ENCODE measurements at regions not wholly inside any gene's neighbourhood (a gene's known extent, or its start where the extent isn't known, plus 50 kb on each side); places are given as distances from the start of the nearest gene placed in this dataset.

DNA sequence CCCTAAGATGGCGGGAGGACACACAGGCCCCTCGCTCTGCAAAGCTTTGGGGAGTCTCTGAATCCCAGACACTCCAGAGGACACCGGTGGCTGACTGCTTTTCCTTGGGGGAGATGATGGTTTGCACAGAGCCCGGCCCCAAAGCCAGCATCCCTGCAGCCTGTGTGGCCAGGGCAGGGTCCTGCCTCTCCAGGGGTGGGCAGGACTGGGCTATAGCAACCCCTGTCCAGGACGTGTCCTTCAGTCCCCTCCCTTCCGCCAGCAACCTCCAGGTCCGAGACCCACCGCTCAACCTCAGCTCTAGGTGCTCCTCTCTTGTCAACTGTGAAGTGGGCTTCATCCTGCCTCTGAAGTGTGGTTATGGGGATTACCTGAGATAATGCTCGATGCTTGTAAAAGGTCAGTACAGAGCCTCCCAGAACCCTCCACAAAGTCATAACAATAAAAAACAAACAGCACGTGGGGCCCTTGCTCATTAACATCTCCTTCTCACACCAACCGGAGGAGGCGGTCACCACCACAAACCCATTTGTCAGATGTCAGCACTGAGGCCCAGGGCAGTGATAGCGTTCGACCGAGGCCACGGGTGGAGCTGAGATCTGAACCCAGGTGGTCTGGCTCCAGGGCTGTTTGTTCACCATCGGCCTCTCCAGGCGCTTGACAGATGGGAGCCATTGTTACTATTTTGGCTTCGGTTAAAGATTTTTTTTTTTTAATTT lies 304.8 kb downstream of the IRF8 start:
- DNase-seq, result no peak

DNA sequence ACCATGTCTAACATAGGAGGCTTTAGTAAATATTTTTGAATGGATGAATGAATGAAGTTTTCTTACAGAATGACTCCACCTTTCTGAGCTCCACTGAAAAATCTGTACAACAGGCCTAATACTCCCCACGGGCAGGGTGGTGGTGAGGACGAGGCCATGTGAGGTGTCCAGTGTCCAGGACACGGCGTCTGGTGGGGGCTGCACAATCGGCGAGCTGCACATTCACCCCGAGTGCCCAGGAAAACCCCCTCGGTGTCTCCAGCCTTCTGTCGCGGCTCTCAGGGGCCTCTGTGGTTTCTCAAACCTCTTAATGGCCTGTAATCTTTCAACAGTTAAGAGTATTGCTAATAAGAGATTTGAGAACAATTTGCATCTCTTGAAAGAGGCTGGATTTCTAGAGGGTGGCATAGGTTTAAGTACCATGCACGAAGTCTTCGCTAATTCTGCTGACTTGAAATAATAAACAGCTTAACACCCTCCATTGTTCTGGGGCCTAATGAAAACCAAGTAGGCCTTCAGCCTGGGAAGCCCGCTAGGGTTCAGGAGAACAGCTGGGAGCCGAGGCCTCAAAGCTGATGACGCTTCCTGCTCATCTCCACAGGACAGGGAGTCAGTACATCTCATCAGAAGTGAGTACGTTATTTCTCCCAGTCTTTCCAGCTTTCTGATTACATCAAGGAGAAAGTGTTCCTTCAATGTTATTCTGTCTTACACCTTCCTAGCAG lies 304.6 kb upstream of the FOXF1 start:
- DNase-seq, result no peak

DNA sequence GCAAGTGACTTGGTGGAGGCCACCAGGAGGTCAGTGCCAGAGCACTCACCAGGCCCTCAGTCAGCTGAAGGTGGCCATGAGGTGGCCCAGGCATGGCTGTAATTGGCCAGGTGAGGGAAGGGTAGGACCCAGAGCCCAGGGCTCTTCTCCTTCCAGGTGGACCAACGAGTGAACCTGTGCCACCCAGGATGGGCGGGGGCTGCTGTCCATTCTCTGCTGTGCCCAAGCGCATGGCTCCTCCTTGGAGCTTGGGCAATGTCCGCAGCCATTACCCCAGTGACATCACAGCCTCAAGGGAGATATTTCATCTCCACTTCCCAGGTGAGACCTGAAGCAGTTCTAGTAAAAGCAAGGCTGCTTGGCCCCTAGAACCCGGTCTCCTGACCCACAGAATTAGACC lies 303.0 kb upstream of the FOXF1 start:
- no peak for DNase-seq

DNA sequence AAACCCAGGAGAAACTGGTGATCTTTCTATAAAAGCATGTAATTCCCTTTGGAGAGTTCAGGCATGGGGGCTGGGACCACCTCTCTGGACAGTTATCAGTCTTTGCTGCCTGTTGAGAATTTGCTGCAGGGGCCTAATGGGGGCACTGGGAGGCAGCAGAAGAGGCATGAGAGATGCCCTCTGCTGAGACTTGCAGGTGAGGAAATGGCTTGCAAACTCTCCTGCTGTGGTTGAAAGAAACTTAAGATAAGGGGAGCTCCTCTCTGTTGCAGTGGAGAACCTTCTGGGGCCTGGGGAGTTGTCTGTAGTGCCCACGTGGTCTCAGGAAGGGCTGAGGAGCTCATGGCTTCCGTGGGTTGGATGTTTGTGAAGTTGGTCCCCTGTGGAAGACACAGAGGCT lies 301.1 kb upstream of the FOXF1 start:
- DNase-seq, result no peak

DNA sequence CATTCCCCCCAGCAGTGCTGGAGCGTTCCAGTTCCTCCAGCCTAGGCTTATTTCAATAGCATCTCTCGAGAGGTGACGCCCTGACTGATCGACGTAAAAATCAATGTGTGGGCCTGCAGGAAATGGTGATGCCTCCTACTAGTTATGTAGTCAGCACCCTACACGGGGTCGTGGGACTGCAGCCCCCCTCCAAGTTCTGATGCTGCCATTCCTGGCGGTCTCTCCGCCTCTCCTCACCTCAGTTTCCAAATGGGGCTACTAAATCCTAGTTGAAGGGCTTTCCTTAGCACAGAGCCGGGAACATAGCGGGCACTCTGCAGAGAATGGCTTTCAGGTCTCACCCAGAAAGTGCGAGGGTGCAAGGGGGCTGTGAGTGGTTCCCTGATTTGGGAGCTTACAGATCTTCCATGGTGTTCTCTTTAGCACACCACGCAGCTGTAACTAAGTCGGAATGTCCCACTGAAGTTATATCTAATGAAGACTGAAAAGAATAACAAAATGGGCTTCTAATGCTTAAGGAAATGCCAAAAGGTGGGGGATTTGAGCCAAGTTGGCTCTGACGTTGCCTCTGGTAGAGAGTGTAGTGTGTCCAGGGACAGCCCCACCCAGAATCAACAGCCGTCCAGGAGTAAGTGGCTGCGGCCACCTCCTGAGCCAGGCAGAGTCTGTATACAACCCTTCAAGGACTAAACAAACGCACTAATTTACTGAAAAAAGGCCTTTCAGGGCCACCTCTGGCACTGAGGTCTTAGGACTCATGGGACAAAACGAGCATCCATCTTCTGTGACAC lies 299.7 kb upstream of the FOXF1 start:
- DNase-seq, result no peak

DNA sequence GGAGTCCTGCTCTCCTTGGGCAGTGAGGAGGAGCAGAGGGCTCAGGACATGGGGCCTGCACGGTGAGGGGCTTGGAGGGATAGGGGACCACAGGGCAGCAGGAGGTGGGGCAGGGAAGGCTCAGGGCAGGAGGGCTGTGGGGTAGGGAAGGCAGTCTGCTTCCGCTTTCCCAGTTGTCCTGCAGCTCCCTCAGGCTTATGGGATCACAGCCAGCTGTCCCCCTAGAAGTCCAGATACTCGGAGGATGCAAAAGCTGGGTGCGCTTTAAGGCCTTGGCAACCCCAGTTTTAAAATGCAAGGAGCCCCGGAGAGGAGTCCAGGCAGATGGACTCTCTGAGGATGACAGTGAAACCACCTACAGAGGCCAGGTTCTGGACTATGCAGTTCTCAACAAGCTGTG lies 299.1 kb upstream of the FOXF1 start:
- no peak for DNase-seq

DNA sequence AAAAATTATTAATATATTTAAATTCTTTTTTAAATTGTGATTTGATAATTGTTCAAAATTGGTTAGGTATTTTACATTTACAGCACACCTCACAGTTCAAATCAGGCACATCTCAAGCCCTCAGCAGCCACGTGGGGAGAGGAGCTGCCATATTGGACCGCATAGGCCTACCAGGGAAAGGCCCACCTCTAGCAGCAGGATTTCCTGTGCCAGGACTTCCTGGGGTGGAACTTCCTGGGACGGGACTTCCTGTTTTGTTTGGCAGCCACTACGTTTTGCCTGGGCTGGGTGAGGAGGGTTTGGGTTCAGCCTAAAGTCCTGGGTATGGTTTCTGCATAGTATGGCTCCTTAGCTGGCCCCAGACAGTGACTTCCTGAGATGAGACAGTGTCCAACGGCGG lies 298.5 kb upstream of the FOXF1 start:
- DNase-seq, result no peak

DNA sequence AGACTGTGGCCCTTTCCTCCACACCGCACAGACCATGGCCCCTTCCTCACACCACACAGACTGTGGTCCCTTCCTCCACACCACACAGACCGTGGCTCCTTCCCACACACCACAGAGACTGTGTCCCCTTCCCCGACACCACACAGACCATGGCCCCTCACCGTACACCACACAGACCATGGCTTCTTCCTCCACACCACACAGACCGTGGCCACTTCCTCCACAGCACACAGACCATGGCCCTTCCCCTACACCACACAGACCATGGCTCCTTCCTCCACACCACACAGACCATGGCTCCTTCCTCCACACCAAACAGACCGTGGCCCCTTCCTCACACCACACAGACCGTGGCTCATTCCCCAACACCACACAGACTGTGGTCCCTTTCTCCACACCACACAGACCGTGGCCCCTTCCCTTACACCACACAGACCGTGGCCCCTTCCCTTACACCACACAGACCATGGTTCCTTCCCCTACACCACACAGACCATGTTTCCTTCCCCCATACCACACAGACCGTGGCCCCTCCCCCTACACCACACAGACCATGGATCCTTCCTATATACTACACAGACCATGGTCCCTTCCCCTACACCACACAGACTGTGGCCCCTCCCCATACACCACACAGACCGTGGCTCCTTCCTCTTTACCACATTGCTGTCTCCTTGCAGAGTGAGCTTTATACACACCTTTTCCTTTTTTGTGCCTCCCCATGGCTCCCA lies 297.5 kb upstream of the FOXF1 start:
- DNase-seq, result no peak

DNA sequence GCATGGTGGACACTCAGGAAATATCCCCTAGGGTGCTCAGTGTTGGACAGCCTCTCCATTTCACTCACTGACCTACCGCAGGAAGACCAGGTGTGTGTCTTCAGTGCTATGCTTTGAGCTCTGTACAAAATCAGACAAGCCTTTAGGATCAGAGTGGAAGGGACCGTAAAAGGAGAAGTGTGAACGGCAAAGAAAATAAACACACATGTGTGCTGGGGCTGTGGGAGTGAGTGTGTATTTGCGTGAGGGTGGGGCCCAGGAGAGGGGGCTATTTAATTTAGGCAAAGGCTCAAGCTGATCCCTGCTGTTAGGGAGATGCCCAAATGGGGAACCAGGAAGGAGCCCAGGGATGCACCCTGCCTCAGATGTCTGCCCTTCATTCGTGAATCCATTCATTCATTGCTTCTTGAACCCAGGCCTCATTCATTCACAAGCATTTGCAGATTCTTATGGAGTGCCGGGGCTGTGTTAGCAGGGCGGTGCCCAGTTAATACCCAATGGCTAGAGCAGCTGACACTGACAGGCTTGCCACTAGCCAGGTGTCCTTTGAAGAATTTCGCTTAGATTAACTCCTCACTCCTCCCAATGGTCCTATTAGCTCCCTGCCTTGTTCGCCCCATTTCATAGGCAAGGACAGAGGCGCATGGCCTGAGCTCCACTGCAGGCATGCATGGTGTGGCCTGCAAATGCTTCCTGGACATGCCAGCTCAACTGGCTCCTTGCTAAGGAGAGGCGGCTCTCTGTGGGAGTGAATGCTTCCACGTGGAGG lies 296.7 kb upstream of the FOXF1 start:
- DNase-seq, result no peak

DNA sequence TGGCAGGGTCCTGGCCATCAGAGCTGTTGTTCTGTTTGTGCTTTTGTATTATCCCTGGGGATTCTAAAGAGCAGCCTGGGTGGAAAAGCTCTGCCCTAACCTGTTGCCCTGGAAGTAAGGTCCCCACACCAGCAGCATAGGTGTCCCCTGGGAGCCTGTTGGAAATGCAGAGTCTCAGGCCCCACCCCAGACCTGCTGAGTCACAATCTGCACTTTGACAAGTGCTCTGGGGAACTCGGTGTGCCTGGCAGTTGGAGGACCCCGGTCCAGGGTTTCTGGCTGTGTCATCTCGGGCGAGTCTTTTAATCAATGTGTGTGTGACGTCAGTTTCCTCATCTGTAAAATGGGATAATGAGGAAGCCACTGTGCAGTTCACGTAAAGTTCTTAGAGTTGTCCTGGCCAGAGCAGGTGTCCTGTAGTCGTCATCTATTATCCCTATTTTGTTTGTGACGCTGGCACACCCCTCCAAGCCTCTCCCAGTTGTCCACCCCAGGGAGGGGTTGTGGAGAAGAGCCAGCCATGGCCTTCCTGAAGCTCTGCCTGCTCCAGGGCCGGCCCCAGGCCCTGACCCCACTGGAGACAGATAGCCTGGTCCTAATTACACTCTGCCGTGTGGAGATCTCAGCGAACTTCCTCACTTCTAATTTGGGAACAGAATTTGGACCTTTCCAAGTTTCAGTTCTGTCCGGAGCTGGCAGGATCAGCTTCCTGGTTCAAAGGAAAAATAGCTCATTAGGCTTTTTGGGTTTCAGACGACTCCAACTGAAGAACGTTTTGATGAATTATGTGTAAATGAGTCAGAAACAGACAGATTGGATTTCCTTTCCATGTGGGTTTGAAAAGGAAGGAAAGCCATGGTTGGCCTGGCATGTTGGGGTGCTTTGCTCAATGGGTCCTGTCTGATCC lies 295.7 kb upstream of the FOXF1 start:
- no peak for DNase-seq

DNA sequence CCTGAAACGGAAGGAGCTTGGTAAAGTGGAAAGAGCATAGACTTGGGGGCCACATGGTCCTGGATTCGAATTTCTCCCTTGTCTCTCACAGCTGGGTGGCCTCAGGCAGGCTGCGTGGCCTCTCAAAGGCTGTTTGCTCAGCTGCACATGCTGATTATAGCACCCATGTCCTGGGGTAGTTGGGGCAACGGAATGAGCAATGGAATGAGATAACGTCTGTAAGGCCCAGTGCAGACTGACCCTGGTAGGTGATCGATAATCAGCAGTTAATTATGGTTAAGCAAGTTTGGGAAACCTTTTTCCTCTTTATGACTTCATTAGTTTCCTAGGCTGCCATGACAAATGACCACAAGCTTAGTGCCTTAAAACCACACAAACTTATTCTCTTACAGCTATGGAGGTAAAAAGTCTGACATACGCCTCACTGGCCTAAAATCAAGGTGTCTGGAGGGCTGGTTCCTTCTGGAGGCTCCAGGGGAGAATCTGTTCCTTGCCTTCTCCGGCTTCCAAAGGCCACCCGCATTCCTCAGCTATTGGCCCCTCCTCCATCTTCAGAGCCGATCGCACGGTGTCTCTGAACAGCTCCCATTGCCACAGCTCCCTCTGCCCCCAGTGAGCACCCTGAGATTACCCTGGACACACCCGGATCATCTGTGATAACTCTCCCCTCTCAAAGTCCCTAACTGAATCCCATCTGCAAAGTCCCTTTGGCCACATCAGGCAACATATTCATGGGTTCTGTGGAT lies 294.9 kb upstream of the FOXF1 start:
- no peak for DNase-seq

DNA sequence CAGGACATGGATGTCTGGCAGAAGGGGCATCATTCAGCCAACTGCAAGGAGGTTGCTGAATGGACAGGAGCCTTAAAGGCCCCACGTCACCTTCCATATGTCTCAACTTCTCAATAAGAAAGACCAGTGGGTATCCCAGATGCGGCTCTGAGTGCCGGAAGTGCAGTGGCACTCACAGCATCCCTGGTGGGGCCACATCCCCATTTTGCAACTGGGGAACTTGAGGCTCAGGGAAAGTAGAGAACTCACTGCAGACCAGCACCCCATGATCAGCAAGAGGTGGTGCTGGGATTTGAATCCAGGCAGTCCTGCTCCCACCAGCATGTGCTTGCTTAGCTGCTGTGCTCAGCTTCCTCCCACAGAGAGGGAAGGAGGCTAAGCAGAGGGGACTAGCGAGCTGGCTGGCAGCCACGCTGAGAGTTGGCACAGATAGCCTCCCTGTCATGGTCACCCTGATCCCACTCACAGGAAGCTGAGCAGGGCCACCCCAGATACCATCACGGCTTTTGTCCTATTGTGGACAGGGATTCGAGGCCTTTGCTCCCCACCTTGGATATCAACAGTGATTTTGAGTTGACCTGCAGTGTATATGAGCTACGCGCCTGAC lies 294.2 kb upstream of the FOXF1 start:
- no peak for DNase-seq

DNA sequence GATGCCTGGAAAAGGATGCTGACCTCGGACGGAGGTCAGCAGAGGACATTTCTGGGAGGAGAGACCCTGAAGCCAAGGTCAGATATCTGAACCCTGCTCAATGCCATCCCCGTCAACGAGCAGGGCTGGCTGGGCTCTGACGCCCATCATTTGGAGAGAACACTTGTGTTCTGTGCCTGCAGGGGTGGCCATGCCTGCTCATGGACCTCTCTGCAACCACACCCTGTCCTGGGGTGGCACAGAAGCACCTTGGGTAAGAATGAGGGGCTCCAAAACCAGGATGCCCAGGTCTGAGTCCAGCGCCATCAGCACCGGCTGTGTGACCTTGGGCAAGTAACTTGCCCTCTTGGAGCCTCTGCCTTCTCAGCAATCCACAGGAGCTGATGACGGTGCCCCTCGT lies 293.7 kb upstream of the FOXF1 start:
- no peak for DNase-seq

DNA sequence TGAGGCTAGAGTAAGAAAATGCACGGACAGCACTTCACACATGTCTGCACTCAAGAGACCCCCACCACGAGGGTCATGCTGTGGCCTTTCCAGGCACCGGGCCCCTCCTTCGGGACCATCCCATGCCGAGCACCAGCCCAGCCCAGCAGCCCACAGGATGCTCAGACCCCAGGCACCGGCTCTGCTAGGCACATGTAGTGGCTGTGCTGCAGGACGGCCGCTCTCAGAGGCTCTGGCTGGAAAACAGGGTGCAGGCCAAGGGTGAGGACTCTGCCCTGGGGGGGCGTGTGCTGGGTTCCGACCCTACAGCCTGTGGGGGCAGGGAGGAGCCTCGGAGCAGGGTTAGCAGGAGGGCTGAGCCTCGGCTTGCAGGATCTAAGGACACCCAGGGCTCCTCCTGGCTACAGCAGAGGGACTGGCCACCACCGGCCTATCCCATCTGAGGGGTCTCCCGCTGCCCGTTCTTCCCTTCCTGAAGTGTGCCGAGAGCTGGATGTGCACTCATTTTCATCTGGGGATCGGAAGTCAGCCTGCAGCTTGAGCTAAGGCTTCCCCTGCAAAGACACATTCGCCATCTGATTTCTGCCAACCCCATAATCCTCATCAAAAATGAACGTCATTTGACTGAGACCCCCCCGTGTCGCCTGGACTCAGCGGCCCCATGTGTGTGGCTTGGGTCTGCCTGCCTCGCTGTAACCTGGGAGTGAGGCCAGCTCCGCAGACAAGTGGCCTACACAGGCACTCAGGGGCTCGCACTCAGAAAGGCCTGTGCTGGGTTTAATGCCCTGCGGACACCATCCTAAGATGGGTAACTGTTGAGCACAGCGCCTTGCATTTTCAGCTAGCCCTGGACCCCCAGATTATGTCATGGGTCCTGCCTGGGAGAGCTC lies 293.1 kb upstream of the FOXF1 start:
- DNase-seq, result no peak

DNA sequence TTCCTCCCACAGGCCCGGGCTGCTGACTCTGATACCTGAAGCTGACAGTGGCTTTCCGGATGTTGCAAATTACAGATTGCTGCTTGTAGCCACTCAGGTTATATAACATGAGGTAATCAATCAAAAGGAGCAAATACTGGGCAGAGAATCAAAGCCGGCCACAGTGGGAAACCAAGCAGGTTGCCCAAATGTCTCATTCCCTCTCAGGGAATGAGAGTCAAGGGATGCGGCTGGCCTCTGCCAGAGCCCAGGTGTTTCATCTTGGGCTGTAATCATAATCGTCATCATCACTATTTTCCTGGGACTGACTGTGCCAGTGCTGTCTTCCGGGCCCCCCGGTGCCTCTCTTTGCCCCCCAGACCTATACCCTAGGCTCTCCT lies 292.4 kb upstream of the FOXF1 start:
- no peak for DNase-seq

DNA sequence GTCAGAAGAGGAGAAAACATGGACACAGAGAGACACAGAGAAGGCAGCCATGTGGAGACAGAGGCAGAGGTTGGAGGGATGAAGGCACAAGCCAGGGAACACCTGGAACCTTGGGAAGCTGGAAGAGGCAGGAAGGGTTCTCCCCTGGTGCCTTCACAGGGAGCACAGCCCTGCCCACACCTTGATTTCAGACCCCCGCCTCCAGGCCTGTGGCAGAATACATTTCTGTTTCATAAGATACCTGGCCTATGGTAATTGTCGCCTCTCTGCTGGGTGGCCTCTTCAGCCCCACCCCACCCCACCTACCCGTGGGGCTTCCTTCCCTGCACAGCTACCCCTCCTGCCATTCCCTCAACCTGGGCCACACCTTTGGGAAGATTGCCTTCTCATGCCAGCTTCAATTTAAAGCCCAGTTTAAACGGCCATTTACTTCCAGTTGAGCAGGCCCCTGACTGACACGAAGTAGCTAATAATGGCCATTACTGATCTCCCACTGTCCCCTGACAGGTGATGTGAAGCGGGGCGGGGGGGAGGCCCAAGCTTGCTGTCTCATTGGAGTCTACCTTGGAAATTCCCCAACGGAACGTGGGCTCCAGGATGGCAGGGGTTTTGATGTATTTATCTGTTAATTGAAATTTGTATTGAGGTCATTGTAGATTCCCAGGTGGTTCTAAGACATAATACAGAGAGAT lies 291.7 kb upstream of the FOXF1 start:
- DNase-seq, result no peak

DNA sequence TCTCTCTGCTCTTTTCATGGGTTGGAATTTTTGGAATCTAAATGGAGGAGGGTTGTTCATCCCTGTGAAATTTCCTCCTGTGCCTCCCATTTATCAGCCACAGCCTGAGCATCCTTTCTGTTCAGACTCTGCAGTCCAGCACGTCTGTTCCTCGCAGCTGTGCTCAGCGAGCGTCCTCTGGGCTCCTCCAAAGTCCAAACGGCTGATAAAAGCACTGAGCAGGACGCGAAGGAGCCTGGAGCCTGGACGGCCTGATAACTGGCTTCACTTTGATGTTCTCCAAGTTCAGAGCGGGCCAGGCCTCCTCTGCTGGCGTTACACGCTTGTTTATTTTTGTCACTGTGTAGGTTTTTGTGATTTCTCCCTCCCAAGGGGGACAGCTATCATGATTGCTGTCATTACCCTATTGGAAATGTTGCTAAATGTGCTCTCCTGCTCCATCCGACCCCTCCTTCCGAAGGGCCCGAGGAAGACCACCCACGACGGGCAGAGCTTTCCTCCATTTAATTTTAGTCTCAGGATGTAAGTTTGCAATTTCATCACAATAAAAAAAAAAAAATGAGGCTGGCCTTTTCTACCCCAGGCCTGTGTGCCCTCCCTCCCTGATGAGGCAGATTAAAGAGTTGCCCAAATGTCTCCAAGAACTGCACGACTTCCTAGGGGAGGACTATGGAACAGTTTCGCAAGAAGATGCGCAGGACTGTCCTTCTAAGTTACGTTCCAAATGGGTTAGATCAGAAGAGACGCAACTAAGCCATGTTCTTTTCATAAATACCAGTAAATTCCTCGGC lies 290.5 kb upstream of the FOXF1 start:
- DNase-seq, result no peak

DNA sequence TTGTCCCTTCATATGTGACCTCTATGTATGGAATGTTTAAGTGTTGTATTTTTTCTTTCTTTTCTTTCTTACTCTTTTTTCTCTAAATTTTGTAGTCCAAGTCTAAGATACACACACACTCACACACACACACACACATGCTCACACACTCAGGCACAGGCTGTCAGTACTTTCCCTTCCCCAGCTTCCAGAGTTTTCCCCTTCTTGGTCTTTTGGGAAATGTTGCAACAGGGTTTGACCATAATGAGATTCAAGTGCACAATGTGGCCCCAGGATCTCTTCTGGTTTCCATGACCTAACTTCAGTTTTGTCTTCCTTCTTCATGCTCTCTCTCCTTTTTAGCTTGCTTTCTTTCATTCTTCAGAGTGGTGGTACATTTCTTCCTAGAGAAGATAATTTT lies 289.8 kb upstream of the FOXF1 start:
- no peak for DNase-seq

Measured in NCI-H510A treated with DMSO at 0.1 percent for 48 hours (cell line).